ENCODE measurements at regions not wholly inside any gene's neighbourhood (a gene's known extent, or its start where the extent isn't known, plus 50 kb on each side); places are given as distances from the start of the nearest gene placed in this dataset.

- no peak overlapping the region for H3K27ac ChIP-seq
- no peak for DNase-seq
- H3K4me1 ChIP-seq = no peaks in the 10 kb centered on the region
- no peaks in the 10 kb centered on the region for H3K9me3 ChIP-seq
- no peak for TF ChIP-seq CTCF (IDR thresholded peaks at IDR 0.05)
- intact Hi-C loops (cut with DNase I; ENCODE audit: low total_unique reads) = no loop called here
- no peak overlapping the region for H3K4me3 ChIP-seq
- H3K27me3 ChIP-seq = no peaks in the 10 kb centered on the region
- H3K36me3 ChIP-seq = no peaks in the 10 kb centered on the region
Observed at GRCh38 chr5:163177971-163178370, 259.4 kb upstream of the CCNG1 start.

- TF ChIP-seq CTCF (IDR thresholded peaks at IDR 0.05) = no peak
- H3K27ac ChIP-seq = no peak overlapping the region
- H3K36me3 ChIP-seq = no peaks in the 10 kb centered on the region
- no peak overlapping the region for H3K4me3 ChIP-seq
- intact Hi-C loops (cut with DNase I; ENCODE audit: low total_unique reads) = no loop called here
- H3K9me3 ChIP-seq = no peaks in the 10 kb centered on the region
- H3K4me1 ChIP-seq = no peaks in the 10 kb centered on the region
- DNase-seq = no peak
- H3K27me3 ChIP-seq = no peaks in the 10 kb centered on the region
Observed at GRCh38 chr5:163185315-163185714, 252.1 kb upstream of the CCNG1 start.

GRCh38 chr5:163189023-163189553, 248.3 kb upstream of the CCNG1 start:
- no peak overlapping the region for H3K4me3 ChIP-seq
- intact Hi-C loops (cut with DNase I; ENCODE audit: low total_unique reads) = no loop called here

GRCh38 chr5:163190283-163190682, 247.1 kb upstream of the CCNG1 start:
- intact Hi-C loops (cut with DNase I; ENCODE audit: low total_unique reads) = no loop called here
- H3K27me3 ChIP-seq = no peaks in the 10 kb centered on the region
- DNase-seq = no peak
- no peaks in the 10 kb centered on the region for H3K9me3 ChIP-seq
- no peak for TF ChIP-seq CTCF (IDR thresholded peaks at IDR 0.05)
- no peaks in the 10 kb centered on the region for H3K4me1 ChIP-seq
- H3K27ac ChIP-seq = no peak overlapping the region
- H3K36me3 ChIP-seq = no peaks in the 10 kb centered on the region
- no peak overlapping the region for H3K4me3 ChIP-seq

More at GRCh38 chr5:163189023-163189553, 248.3 kb upstream of the CCNG1 start:
- H3K4me1 ChIP-seq = no peaks in the 10 kb centered on the region
- DNase-seq = no peak
- no peaks in the 10 kb centered on the region for H3K27me3 ChIP-seq
- no peaks in the 10 kb centered on the region for H3K9me3 ChIP-seq
- no peak overlapping the region for H3K27ac ChIP-seq
- no peaks in the 10 kb centered on the region for H3K36me3 ChIP-seq
- TF ChIP-seq CTCF (IDR thresholded peaks at IDR 0.05) = no peak

GRCh38 chr5:163190784-163191183, 246.6 kb upstream of the CCNG1 start:
- no peaks in the 10 kb centered on the region for H3K9me3 ChIP-seq
- DNase-seq = no peak

More at GRCh38 chr5:163190784-163191183, 246.6 kb upstream of the CCNG1 start:
- H3K4me1 ChIP-seq = no peaks in the 10 kb centered on the region
- H3K27me3 ChIP-seq = no peaks in the 10 kb centered on the region
- H3K4me3 ChIP-seq = no peak overlapping the region
- H3K36me3 ChIP-seq = no peaks in the 10 kb centered on the region
- no peak overlapping the region for H3K27ac ChIP-seq
- TF ChIP-seq CTCF (IDR thresholded peaks at IDR 0.05) = no peak
- intact Hi-C loops (cut with DNase I; ENCODE audit: low total_unique reads) = no loop called here
